HFF-Myc (cell line): ENCODE measurements at regions not wholly inside any gene's neighbourhood (a gene's known extent, or its start where the extent isn't known, plus 50 kb on each side); places are given as distances from the start of the nearest gene placed in this dataset.
"Not testable (repeated sequence)": the region's sequence is repeated elsewhere in the genome, so short reads cannot be mapped to it uniquely, and the experiment has no call there.

Source experiments
- DNase-seq: peaks from one replicate; pipeline ENCODE4 v3.0.0-alpha.2; 2011; ENCODE audit warnings: low read depth; ENCODE audit errors: extremely low read depth
- H3K4me3 ChIP-seq: replicated peaks from 2 replicates; pipeline ENCODE4 v1.5.1; 2011; ENCODE audit warnings: low read depth, mild to moderate bottlenecking, control low read depth, low read length
- CTCF ChIP-seq: IDR thresholded peaks from 2 replicates; pipeline ENCODE4 v1.5.1; 2012; ENCODE audit warnings: mild to moderate bottlenecking, low read depth, low read length, control low read depth; ENCODE audit errors: missing control alignments

GRCh38 chr17:34739386-34739785, 160.0 kb downstream of the TMEM132E start:
- no peak overlapping the region for H3K4me3 ChIP-seq
- no peak for DNase-seq
- TF ChIP-seq CTCF: no peak

DNA sequence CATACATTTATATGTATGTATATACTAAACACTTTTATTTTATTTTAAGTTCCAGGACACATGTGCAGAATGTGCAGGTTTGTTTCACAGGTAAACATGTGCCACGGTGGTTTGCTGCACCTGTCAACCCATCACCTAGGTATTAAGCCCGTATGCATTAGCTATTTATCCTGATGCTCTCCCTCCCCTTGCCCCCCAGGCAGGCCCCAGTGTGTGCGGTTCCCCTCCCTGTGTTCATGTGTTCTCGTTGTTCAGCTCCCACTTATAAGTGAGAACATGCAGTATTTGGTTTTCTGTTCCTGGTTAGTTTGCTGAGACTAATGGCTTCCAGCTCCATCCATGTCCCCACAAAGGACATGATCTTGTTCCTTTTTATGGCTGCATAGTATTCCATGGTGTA, 158.3 kb downstream of the TMEM132E start:
- not testable (repeated sequence) for H3K4me3 ChIP-seq, DNase-seq

GRCh38 chr17:34736611-34737010, 157.2 kb downstream of the TMEM132E start:
- DNase-seq: no peak
- no peak overlapping the region for H3K4me3 ChIP-seq
- TF ChIP-seq CTCF: no peak

- DNase-seq: no peak
- TF ChIP-seq CTCF: no peak
- no peak overlapping the region for H3K4me3 ChIP-seq
Observed at GRCh38 chr17:34733333-34733732, 154.0 kb downstream of the TMEM132E start.

DNA sequence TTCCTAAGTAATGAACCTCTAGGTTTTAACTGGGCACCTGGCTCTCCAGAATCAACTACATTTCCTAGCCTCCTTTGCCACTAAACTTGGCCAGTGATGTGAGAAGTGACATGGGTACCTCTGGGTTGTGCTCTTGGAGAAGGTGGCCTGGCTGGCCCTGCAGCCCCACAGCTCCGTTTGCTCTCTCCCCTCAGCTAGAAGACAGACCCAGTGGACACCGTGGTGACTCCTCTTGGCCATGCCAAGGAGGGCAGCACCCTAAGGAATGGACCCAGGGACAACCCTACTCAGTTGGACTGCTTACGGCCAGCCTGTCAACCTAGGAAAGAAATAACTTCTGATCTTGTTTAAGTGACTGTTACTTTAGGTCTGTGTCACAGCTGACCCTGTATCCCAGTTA, 151.4 kb downstream of the TMEM132E start:
- H3K4me3 ChIP-seq: no peak overlapping the region
- DNase-seq: no peak
- no peak for TF ChIP-seq CTCF

DNA sequence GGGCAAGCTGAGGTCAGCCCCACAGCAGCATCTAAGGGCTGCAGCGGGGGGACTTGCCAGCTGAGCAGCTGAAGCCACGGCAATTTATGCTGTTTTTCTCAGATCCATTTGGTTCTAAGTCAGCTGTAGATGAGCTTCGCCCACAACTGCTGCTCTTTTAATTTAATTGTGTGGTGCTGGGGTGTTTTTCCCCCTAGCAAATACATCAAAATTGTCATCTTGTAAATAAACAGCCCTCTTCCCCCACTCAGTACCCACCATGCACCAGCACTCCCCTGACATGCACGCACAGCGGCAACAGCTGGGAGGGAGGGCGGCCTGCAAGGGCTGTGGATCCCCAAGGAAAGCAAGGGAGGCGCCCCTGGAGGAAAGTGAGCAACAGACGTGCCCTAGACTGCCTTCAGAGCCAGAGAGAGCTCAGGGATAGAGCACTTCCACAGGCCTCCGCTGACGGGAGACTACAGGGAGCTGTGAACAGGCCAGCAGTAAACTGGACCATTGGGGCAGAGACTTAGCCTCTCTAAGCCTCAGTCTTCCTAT, 149.5 kb downstream of the TMEM132E start:
- no peak overlapping the region for H3K4me3 ChIP-seq
- DNase-seq: no peak
- no peak for TF ChIP-seq CTCF

DNA sequence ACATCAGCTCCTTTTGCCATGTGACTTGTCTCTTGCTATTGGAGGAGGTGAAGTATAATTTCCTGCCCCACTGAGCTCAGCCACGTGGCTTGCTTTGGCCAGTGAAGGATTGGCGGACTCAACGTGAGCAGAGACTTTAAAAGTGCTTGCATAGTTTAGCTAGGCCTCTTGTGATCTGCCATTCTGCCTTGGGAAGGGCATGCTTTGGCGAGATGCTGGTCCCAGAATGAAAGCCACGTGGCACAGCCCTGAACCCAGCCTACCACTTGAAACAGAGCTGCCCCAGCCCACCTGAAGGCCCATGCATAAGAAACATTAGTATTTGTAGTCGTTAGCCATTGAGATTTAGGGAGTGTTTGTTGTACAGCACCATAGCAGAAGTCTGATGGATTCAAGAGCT, 148.2 kb downstream of the TMEM132E start:
- no peak for TF ChIP-seq CTCF
- H3K4me3 ChIP-seq: no peak overlapping the region
- no peak for DNase-seq
